Adrenal gland (tissue), 9 donors: ENCODE measurements at regions not wholly inside any gene's neighbourhood (a gene's known extent, or its start where the extent isn't known, plus 50 kb on each side); places are given as distances from the start of the nearest gene placed in this dataset.

Source experiments
- DNase-seq, 7 donors: peaks; one replicate each; pipeline ENCODE4 v3.0.0-alpha.2; 2019 to 2020
- H3K27ac ChIP-seq, 5 donors: fragments of 200-600 bp; sonication (generic) in 4 of 5; 1 replicate in 3 of 5; 2 replicates in 2 of 5; pipeline versions ENCODE4 v1.5.1 to v1.8.0; 2016 to 2020; ENCODE audit warnings: mild to moderate bottlenecking in 1 of 5
- H3K27me3 ChIP-seq: fragments of 200-600 bp; 2 replicates; pipeline ENCODE4 v1.8.0; 2021
- H3K36me3 ChIP-seq, 2 donors: fragments of 200-600 bp; replicated peaks in 1 of 2; 1 replicate in 1 of 2; 2 replicates in 1 of 2; pipeline versions ENCODE4 v1.5.1 to v1.8.0; 2018 to 2022
- H3K4me1 ChIP-seq, 2 donors: fragments of 200-600 bp; replicated peaks in 1 of 2; 1 replicate in 1 of 2; 2 replicates in 1 of 2; pipeline versions ENCODE4 v1.5.1 to v1.8.0; 2018 to 2021
- H3K4me3 ChIP-seq, 4 donors: fragments of 200-600 bp; sonication (generic) in 3 of 4; one replicate each; pipeline ENCODE4 v1.5.1; 2016 to 2018
- H3K9me3 ChIP-seq, 3 donors: fragments of 200-600 bp; sonication (generic) in 1 of 3; replicated peaks in 1 of 3; 1 replicate in 2 of 3; 2 replicates in 1 of 3; pipeline versions ENCODE4 v1.5.1 to v1.8.0; 2016 to 2021
- CTCF ChIP-seq, 6 experiments: fragments of 450-650 bp in 4 of 6; fragments of 200-600 bp in 2 of 6; sonication (generic) in 1 of 6; IDR thresholded peaks; 1 replicate in 5 of 6; 2 replicates in 1 of 6; pipeline versions ENCODE4 v1.5.1 to v1.8.0; 2016 to 2021; ENCODE audit warnings: antibody characterized with exemption in 6 of 6, mild to moderate bottlenecking in 2 of 6, moderate library complexity in 1 of 6
- POLR2A ChIP-seq, 2 donors: fragments of 450-650 bp; IDR thresholded peaks; one replicate each; pipeline ENCODE4 v1.6.1; 2017; ENCODE audit warnings: antibody characterized with exemption in 2 of 2, mild to moderate bottlenecking in 2 of 2, moderate library complexity in 1 of 2
- WGBS, 4 donors: extraction: QIAGEN DNeasy Blood & Tissue Kit in 2 of 4; methylation state at CpG; one replicate each; pipeline versions ENCODE4 v1.1.5 to v1.1.7; 2013 to 2017; 5-methylcytosine and 5-hydroxymethylcytosine counted together
- intact Hi-C, 2 donors: fragments of 100-400 bp; cut with DNase I; formaldehyde crosslinking; loops; one replicate each; pipeline versions ENCODE4 v1.14.1 to v1.15.0; 2022 to 2023
- donor health status: healthy with polysubstance abuse.
- donor health status: Bipolar disorder and iron deficiency.
- donor health status: DM: yes; HTN: yes; CAD: no.
- donor health status: DM: no; HTN: no; CAD: no.
- donor health status: DM: no; HTN: no; CAD: no.

DNA sequence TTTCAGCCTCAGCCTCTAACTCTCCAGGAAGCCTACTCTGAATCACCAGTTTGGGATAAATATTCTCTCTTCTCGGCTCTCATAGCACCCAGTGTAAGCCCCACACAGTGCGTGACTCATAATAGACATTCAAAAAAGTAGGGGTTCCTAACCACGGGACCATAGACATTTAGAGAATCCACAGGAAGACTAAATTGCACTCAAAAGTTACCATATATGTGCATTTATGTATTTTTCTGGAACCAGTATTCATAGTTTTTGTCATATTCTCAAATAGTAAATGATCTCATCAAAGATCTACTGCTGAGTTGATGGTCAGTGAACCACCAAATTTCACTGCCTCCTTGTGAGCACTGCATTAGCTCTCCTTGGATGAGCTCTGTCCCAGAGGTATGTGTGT lies 625.7 kb downstream of the SMARCA1 start:
- intact Hi-C loops, result no loop called here
- no peaks in the 10 kb centered on the region for H3K27me3 ChIP-seq
- no peaks in the 10 kb centered on the region for H3K36me3 ChIP-seq
- WGBS, 4 donors, result 75 to 92% (median 88%) methylated on average over 3 of the region's 3 CpGs
- no peak overlapping the region for H3K27ac ChIP-seq
- no peak for DNase-seq
- no peaks in the 10 kb centered on the region for H3K4me1 ChIP-seq
- no peak overlapping the region for H3K4me3 ChIP-seq
- TF ChIP-seq CTCF (IDR thresholded peaks at IDR 0.05) (no peak), POLR2A (IDR thresholded peaks at IDR 0.05) (no peak)
- H3K9me3 ChIP-seq, result no peaks in the 10 kb centered on the region

GRCh38 chrX:128891554-128891953 lies 631.7 kb downstream of the SMARCA1 start:
- intact Hi-C loops, result no loop called here
- Histone ChIP-seq H3K27ac (no peak overlapping the region), H3K4me1 (no peaks in the 10 kb centered on the region), H3K27me3 (no peaks in the 10 kb centered on the region), H3K4me3 (no peak overlapping the region), H3K9me3 (no peaks in the 10 kb centered on the region), H3K36me3 (no peaks in the 10 kb centered on the region)
- no peak for DNase-seq
- no peak for TF ChIP-seq POLR2A (IDR thresholded peaks at IDR 0.05)
- no peak for TF ChIP-seq CTCF (IDR thresholded peaks at IDR 0.05)
- WGBS, 4 donors, result 73 to 84% (median 78%) methylated on average over 7 of the region's 7 CpGs

DNA sequence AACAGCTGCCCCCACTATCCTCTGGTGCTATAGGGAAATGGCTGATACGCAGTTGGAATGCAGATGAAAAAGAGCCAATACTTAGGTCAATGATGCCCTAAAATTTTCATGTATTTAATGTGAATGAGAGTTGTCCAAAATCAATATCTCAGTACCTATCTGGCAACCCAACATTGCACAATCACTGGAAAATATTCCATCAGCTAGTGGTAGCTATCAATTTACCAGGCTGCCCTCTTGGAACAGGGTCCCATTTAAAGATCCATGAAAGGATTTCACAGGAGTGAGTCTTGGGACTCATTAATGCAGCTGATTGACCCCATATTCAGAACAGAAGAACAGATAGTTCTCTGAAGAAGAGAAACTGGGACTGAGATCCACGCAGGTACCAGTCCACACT lies 638.9 kb downstream of the SMARCA1 start:
- no peak for TF ChIP-seq POLR2A (IDR thresholded peaks at IDR 0.05)
- no peak for TF ChIP-seq CTCF (IDR thresholded peaks at IDR 0.05)
- Histone ChIP-seq H3K27ac (no peak overlapping the region), H3K9me3 (no peaks in the 10 kb centered on the region), H3K27me3 (peaks cover 5% of the 10 kb centered on the region), H3K36me3 (no peaks in the 10 kb centered on the region), H3K4me3 (no peak overlapping the region), H3K4me1 (no peaks in the 10 kb centered on the region)
- intact Hi-C loops, result no loop called here
- no peak for DNase-seq
- 81 to 94% (median 91%) methylated on average over 1 to 2 of the region's 2 CpGs for WGBS, 4 donors

DNA sequence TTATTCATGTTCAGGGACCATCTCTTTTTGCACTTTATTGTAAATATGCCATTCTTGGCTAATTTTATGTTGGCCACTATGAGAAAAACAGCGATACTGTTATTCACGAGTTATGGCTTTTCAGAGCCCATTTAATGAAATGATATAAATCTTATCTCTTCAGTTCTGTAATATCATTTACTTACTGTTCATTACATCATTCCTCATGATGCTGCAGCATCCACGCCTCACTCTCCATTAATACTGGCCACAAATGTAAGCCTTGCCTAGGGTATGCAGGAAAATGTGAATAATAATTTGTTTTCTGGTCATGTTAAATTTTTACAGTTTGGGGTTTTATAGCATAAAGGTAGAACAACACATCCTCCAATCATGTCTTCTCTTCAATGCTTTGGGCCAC lies 639.6 kb downstream of the SMARCA1 start:
- Histone ChIP-seq H3K27me3 (peaks cover 5% of the 10 kb centered on the region), H3K4me3 (no peak overlapping the region), H3K4me1 (no peaks in the 10 kb centered on the region), H3K27ac (no peak overlapping the region), H3K36me3 (no peaks in the 10 kb centered on the region), H3K9me3 (no peaks in the 10 kb centered on the region)
- intact Hi-C loops, result no loop called here
- WGBS, 4 donors, result 68 to 92% (median 80%) methylated on average over 3 of the region's 3 CpGs
- DNase-seq, result no peak
- no peak for TF ChIP-seq CTCF (IDR thresholded peaks at IDR 0.05)
- TF ChIP-seq POLR2A (IDR thresholded peaks at IDR 0.05), result no peak
